H1 (cell line): ENCODE measurements at regions not wholly inside any gene's neighbourhood (a gene's known extent, or its start where the extent isn't known, plus 50 kb on each side); places are given as distances from the start of the nearest gene placed in this dataset.

Experiments used
- RAD21 ChIP-seq, 2 experiments: IDR thresholded peaks in 1 of 2; conservative IDR thresholded peaks in 1 of 2; 2 replicates each; pipeline ENCODE4 v1.6.1; 2011; ENCODE audit warnings: low read depth in 2 of 2, low read length in 2 of 2, improper control_type of control experiment in 1 of 2, inconsistent platforms in 1 of 2, mild to moderate bottlenecking in 1 of 2, moderate library complexity in 1 of 2
- SIN3A ChIP-seq, 2 experiments: IDR thresholded peaks in 1 of 2; conservative IDR thresholded peaks in 1 of 2; 2 replicates each; pipeline ENCODE4 v1.6.1; 2011 to 2012; ENCODE audit warnings: low read length in 2 of 2, improper control_type of control experiment in 1 of 2, low read depth in 1 of 2, mild to moderate bottlenecking in 1 of 2
- TF ChIP-seq, protein P1 (sequence below), 3 experiments: IDR thresholded peaks; 1 replicate in 2 of 3; 2 replicates in 1 of 3; pipeline versions ENCODE4 v1.5.1 to v1.6.1; 2011; ENCODE audit warnings: low read length in 3 of 3, mild to moderate bottlenecking in 3 of 3, inconsistent platforms in 2 of 3, low read depth in 1 of 3, moderate library complexity in 1 of 3; ENCODE audit not compliant: insufficient read depth in 1 of 3; ENCODE audit errors: control extremely low read depth in 1 of 3

DNA sequence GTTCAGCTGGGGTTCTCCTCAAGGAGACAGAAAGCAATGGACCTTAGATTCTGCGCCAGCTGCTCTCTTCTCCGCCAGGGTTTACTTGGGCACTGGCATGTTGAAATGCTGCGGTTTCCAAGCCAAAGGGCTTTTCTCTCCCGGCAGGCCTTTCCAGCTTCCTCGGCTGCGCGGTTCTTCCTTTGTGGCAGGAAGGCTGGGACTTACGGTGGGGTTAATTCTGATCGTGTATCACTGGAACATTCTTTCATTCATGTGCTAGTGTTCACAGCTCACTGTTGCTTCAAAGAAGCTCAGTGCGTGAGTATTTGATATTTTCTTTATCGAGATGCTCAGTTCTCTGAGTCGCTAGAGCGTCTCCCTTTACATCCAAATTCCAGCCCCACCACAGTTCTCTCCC lies 723.2 kb downstream of the UQCRFS1 start:
- TF ChIP-seq, protein P1, sequence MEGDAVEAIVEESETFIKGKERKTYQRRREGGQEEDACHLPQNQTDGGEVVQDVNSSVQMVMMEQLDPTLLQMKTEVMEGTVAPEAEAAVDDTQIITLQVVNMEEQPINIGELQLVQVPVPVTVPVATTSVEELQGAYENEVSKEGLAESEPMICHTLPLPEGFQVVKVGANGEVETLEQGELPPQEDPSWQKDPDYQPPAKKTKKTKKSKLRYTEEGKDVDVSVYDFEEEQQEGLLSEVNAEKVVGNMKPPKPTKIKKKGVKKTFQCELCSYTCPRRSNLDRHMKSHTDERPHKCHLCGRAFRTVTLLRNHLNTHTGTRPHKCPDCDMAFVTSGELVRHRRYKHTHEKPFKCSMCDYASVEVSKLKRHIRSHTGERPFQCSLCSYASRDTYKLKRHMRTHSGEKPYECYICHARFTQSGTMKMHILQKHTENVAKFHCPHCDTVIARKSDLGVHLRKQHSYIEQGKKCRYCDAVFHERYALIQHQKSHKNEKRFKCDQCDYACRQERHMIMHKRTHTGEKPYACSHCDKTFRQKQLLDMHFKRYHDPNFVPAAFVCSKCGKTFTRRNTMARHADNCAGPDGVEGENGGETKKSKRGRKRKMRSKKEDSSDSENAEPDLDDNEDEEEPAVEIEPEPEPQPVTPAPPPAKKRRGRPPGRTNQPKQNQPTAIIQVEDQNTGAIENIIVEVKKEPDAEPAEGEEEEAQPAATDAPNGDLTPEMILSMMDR (IDR thresholded peaks at IDR 0.05; ENCODE audit: control extremely low read depth in 1 of 3, insufficient read depth in 1 of 3, low read depth in 1 of 3, low read length in 3 of 3) = no peak
- TF ChIP-seq SIN3A (conservative IDR thresholded peaks at IDR 0.05 in 1 of 2, IDR thresholded peaks at IDR 0.05 in 1 of 2; ENCODE audit: low read depth in 1 of 2, low read length in 2 of 2) (no peak), RAD21 (IDR thresholded peaks at IDR 0.05 in 1 of 2, conservative IDR thresholded peaks at IDR 0.05 in 1 of 2; ENCODE audit: low read depth in 2 of 2, low read length in 2 of 2) (no peak)
